ENCODE measurements at regions not wholly inside any gene's neighbourhood (a gene's known extent, or its start where the extent isn't known, plus 50 kb on each side); places are given as distances from the start of the nearest gene placed in this dataset.
"Not testable (repeated sequence)": the region's sequence is repeated elsewhere in the genome, so short reads cannot be mapped to it uniquely, and the experiment has no call there.

DNA sequence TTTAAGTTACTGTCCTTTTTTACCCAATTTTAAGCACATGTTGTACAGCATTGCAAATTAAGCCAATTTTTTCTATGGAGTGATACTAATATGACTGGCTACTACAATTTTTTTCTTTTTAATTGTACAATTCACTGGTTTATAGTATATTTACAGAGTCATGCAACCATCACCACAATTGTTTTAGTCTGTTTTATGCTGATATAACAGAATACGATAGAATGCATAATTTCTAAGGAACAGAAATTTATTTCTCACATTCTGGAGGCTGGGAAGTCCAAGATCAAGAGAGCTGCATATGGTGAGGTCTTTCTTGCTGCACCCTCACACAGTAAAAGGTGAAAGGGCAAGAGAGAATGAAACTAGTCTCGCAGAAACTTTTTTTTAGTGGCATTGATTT, 125.3 kb downstream of the GLUD2 start:
- no peak for DNase-seq

DNA sequence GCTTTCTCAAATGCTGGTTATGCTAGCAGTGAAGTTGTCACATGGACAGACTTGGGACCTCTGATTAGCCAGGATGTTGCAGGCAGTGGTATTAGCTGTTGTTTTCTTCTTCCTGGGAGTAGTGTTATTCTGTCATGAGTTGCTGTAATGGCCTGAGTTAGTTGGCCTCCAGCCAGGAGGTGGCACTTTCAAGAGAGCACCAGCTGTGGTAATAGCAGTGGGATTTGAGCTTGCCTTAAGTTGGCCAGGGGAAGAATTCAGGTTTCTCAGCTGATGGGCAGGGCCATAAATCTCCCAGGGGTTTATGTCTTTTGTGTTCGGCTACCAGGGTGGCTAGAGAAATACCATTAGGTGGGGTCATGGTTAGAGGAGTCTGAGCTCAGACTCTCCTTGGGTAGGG, 132.6 kb downstream of the GLUD2 start:
- DNase-seq, result no peak

DNA sequence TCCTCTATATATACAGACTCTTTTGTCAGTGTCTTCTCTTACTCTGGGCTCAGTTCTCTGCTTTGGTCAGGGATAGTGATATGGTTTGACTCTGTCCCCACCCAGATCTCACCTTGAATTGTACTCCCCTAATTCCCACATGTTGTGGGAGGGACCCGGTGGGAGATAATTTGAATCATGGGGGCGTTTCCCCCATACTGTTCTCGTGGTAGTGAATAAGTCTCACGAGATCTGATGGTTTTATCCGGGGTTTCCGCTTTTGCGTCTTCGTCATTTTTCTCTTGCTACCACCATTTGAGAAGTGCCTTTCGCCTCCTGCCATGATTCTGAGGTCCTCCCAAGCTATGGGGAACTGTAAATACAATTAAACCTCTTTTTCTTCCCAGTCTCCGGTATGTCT, 144.4 kb downstream of the GLUD2 start:
- DNase-seq, result no peak

- no peak for DNase-seq
These were observed 148.3 kb downstream of the GLUD2 start for GRCh38 chrX:121195719-121196118.

DNA sequence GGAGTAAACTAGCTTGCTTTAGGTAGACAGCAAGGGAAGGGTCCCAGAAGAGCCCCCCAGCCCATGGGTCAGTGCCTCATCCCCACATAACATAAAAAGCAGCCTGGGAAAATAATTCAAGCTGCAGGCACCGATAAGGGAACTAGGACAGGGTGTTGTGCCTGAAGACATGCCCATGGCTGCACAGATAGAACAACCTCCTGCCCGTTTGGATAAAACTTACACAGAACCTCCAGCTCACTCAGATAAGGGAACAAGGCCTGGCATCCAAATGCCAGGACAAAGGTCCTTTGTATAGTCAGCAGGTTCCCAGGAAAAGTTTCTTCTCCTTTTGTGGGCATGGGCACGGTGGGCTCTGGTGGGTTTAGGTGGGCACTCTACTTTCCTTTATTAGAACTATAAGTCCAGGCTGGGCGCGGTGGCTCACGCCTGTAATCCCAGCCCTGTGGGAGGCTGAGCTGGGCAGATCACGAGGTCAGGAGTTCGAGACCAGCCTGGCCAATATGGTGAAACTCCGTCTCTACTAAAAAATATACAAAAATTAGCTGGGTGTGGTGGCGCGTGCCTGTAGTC, 149.5 kb downstream of the GLUD2 start:
- DNase-seq, result not testable (repeated sequence)

DNA sequence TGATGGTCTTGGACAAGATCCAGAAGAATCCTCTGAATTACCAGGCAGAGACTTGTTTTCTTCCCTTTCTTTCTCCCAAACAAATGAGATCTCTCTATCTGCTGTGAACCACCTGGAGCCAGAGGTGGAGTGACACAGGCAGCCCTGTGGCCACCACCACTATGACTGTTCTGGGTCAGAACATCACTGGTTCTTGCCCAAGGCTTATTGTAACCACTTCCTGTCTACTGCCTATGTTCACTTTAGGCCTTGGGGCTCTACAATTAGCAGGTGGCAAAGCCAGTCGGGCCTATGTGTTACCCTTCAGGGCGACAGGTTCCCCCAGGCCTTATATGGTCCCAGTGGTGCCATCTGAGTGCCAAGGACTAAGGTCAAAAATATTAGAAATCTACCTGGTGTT, 161.2 kb downstream of the GLUD2 start:
- no peak for DNase-seq

DNA sequence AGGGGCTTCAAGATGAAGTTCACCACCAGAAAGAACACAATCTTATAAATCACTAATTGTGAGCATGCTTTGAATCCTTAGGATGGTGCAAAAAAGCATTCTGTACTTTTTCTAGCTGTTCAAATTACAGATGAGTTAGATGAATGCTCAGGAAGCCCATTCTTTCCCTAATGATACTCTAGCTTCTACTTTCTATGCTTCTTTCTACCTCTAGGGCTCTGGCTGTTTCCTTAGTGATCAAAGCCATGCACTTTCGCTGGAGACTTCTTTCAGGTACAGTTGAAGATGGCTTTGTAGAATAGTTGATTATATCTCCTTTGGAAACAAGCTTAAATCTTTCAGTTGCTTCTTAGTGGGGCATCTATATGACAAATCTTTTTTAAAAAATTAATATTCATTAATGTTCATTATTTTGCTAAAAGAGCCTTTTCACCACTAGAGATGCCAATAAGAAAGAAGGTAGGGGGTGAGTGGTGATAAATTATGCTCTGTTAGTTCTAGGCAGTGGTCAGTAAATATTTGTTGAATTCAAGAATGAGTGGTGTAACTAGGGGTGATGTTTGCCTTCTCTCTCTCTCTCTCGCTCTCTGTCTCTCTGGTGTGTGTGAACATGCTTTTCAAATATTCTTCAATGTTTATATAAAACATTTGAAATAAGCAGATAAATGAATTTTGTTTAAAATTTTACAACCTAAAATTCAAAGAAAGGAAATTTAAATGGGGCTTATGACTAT, 169.4 kb downstream of the GLUD2 start:
- DNase-seq, result no peak

- DNase-seq, result no peak
These were observed 174.0 kb downstream of the GLUD2 start for GRCh38 chrX:121221322-121221977.

GRCh38 chrX:121227888-121228287, 180.5 kb downstream of the GLUD2 start:
- no peak for DNase-seq

GRCh38 chrX:121231566-121232358, 184.4 kb downstream of the GLUD2 start:
- DNase-seq, result no peak

GRCh38 chrX:121236040-121236439, 188.6 kb downstream of the GLUD2 start:
- DNase-seq, result no peak

GRCh38 chrX:121238093-121238492, 190.7 kb downstream of the GLUD2 start:
- no peak for DNase-seq

DNA sequence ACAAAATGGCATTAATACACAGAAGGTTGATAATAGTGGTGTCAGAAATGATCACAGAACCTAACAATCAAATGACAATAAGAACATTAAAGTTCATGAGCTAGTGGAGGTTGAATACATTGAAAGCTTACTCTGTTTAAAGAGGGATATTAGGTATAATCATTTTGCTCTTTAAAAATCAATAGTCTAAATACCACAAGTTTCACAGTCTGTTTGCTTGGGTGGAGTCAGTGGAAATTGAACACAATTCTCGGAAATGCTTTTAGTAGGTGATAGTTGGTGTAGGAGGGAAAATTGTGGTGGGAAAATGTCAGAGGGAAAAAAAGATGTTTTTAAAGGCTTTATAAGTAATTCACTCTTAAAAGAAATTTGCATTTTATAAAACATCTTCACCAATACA, 197.1 kb downstream of the GLUD2 start:
- no peak for DNase-seq

GRCh38 chrX:121245763-121246162, 198.4 kb downstream of the GLUD2 start:
- no peak for DNase-seq

GRCh38 chrX:121254336-121254735, 206.9 kb downstream of the GLUD2 start:
- no peak for DNase-seq

- DNase-seq, result no peak
These were observed 209.2 kb downstream of the GLUD2 start for GRCh38 chrX:121256647-121257046.

GRCh38 chrX:121258545-121258944, 211.1 kb downstream of the GLUD2 start:
- no peak for DNase-seq

- no peak for DNase-seq
These were observed 211.8 kb downstream of the GLUD2 start for GRCh38 chrX:121259170-121259569.

- DNase-seq, result no peak
These were observed 213.3 kb downstream of the GLUD2 start for GRCh38 chrX:121260596-121261240.

DNA sequence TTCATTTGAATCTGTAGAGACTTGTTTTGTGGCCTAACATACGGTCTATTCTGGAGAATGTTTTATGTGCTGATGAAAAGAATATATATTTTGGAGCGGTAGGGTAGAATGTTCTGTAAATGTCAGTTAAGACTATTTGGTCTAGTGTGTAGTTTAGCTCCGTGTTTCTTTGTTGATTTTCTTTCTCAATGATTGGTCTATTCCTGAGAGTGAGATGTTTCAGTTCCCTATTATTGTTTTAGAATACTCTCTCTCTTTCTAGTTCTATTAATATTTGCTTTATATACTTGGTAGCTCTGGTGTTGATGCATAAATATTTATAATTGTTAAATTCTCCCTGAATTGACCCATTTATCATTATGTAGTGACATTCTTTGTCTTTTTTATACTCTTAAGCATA, 236.5 kb downstream of the GLUD2 start:
- no peak for DNase-seq

DNA sequence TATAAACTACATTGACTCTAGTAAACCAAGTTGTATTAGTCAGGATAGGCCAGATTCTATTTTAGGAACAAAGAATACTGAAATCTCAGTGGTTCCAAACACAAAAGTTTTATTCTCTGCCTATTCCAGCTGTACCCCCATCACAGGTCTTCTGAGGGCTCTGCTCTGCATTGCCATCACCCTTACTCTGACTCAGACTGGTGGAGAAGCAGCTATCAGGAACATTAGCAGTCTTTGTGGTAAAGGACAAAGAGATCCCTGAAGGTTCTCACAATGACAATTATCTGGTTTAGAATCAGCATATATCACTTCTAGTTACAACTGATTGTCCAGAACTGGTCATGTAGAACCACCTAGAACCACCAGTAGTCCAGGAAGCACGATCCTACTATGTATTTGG, 251.1 kb downstream of the GLUD2 start:
- DNase-seq, result no peak

DNA sequence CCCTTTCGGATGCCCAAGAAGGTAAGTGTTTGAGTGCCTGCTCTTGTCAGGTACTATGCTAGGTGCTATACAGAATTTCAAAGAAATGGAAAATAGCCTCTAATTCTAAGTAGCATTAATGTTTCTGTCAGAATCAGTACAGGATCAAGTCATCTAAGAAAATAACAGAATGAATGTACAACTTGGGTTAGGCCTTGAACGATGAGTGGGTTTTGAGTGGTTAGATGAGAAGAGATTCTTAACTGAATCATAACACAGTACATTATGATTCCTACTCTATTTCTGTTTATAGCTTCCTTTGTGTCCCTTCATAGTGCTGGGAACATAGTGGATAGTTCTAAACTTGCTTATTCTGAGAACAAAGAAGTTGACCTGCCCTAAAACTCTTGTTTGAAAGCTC, 253.9 kb downstream of the GLUD2 start:
- DNase-seq, result no peak

DNA sequence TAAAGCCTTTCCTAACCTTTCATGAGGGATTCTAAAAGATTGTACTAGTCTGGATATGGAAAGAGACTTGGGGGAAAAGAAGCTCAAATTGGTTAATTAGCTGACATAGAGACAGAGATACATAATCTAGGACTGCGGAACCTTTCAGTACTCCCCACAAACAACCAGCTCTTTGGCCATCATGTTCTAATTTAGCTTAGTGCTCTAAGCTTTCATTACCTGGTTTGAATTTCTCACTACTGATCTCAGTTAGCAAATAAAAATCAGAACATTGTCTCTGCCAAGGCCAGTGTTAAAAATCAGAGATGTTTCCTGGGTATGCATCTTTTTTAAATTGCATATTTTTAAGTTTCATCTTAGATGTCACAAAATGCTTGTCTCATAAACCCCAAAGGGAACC, 254.4 kb downstream of the GLUD2 start:
- DNase-seq, result no peak
